HG03457 (cell line): ENCODE measurements at regions not wholly inside any gene's neighbourhood (a gene's known extent, or its start where the extent isn't known, plus 50 kb on each side); places are given as distances from the start of the nearest gene placed in this dataset.

Experiments used
- ATAC-seq: cut with Tn5 transposase; IDR thresholded peaks from one replicate; pipeline ENCODE4 v1.9.1; 2021; ENCODE audit warnings: moderate number of reproducible peaks; ENCODE audit not compliant: unreplicated experiment

- no peak for ATAC-seq
These were observed 230.0 kb downstream of the ALDH8A1 start for GRCh38 chr6:134719911-134720310.

- no peak for ATAC-seq
These were observed 230.6 kb downstream of the ALDH8A1 start for GRCh38 chr6:134719286-134719685.

GRCh38 chr6:134714679-134715078, 235.2 kb downstream of the ALDH8A1 start:
- no peak for ATAC-seq

- no peak for ATAC-seq
These were observed 235.8 kb downstream of the ALDH8A1 start for GRCh38 chr6:134714113-134714512.

- ATAC-seq: no peak
These were observed 237.6 kb downstream of the ALDH8A1 start for GRCh38 chr6:134712311-134712710.

GRCh38 chr6:134708079-134708478, 241.8 kb downstream of the ALDH8A1 start:
- no peak for ATAC-seq

GRCh38 chr6:134707342-134708031, 242.4 kb downstream of the ALDH8A1 start:
- ATAC-seq: no peak

- no peak for ATAC-seq
These were observed 243.1 kb downstream of the ALDH8A1 start for GRCh38 chr6:134706806-134707205.

GRCh38 chr6:134706153-134706552, 243.7 kb downstream of the ALDH8A1 start:
- no peak for ATAC-seq

- no peak for ATAC-seq
These were observed 246.7 kb downstream of the ALDH8A1 start for GRCh38 chr6:134703206-134703605.

GRCh38 chr6:134702279-134702678, 247.6 kb downstream of the ALDH8A1 start:
- no peak for ATAC-seq

- ATAC-seq: no peak
These were observed 248.6 kb downstream of the ALDH8A1 start for GRCh38 chr6:134701301-134701700.

- no peak for ATAC-seq
These were observed 251.7 kb downstream of the ALDH8A1 start for GRCh38 chr6:134698228-134698627.

- no peak for ATAC-seq
These were observed 257.9 kb downstream of the ALDH8A1 start for GRCh38 chr6:134692008-134692407.

- no peak for ATAC-seq
These were observed 258.7 kb downstream of the ALDH8A1 start for GRCh38 chr6:134691180-134691579.

GRCh38 chr6:134690048-134690447, 259.9 kb downstream of the ALDH8A1 start:
- ATAC-seq: no peak

- no peak for ATAC-seq
These were observed 260.3 kb downstream of the ALDH8A1 start for GRCh38 chr6:134689641-134690040.

GRCh38 chr6:134689177-134689576, 260.7 kb downstream of the ALDH8A1 start:
- no peak for ATAC-seq

- ATAC-seq: no peak
These were observed 263.8 kb downstream of the ALDH8A1 start for GRCh38 chr6:134686071-134686470.

GRCh38 chr6:134684423-134684795, 265.5 kb downstream of the ALDH8A1 start:
- ATAC-seq: no peak

- ATAC-seq: no peak
These were observed 266.0 kb downstream of the ALDH8A1 start for GRCh38 chr6:134683783-134684422.

GRCh38 chr6:134680433-134680832, 269.5 kb downstream of the ALDH8A1 start:
- ATAC-seq: no peak

GRCh38 chr6:134680021-134680420, 269.9 kb downstream of the ALDH8A1 start:
- no peak for ATAC-seq
